ENCODE measurements at regions not wholly inside any gene's neighbourhood (a gene's known extent, or its start where the extent isn't known, plus 50 kb on each side); places are given as distances from the start of the nearest gene placed in this dataset.

GRCh38 chr11:130719220-130719915 lies 196.9 kb downstream of the SNX19 start:
- Histone ChIP-seq H3K9ac (ENCODE audit: low read depth in 1 of 2, low read length in 2 of 2) (no peak overlapping the region), H3K4me3 (ENCODE audit: low read depth in 1 of 3, low read length in 3 of 3) (no peak overlapping the region), H3K4me1 (ENCODE audit: control insufficient read depth in 4 of 4, insufficient read depth in 4 of 4, low read length in 3 of 4) (no peaks in the 10 kb centered on the region), H3K27ac (ENCODE audit: low read depth in 1 of 2, low read length in 2 of 2) (no peak overlapping the region), H3K27me3 (ENCODE audit: control insufficient read depth in 4 of 4, insufficient read depth in 4 of 4, low read length in 3 of 4) (peaks cover 0 to 4% (median 0%) of the 10 kb centered on the region in 4 donors), H3K36me3 (ENCODE audit: control insufficient read depth in 4 of 4, insufficient read depth in 3 of 4, low read depth in 1 of 4, low read length in 3 of 4) (no peaks in the 10 kb centered on the region), H3K9me3 (ENCODE audit: control insufficient read depth in 4 of 4, low read length in 3 of 4) (no peaks in the 10 kb centered on the region)
- WGBS, result 67% methylated on average over 14 of the region's 14 CpGs
- TF ChIP-seq HNF4G (IDR thresholded peaks at IDR 0.05) (no peak), EGR1 (IDR thresholded peaks at IDR 0.05; ENCODE audit: low read depth in 2 of 2) (no peak), SP1 (IDR thresholded peaks at IDR 0.05) (no peak), RAD21 (IDR thresholded peaks at IDR 0.05) (no peak), ZBTB33 (IDR thresholded peaks at IDR 0.05) (no peak), NR2F2 (IDR thresholded peaks at IDR 0.05) (no peak), REST (IDR thresholded peaks at IDR 0.05) (no peak), YY1 (IDR thresholded peaks at IDR 0.05) (no peak), FOXA1 (IDR thresholded peaks at IDR 0.05) (no peak), MAX (IDR thresholded peaks at IDR 0.05) (no peak), RXRA (IDR thresholded peaks at IDR 0.05) (no peak), ATF3 (IDR thresholded peaks at IDR 0.05) (no peak), HNF4A (conservative IDR thresholded peaks at IDR 0.05) (no peak), TAF1 (conservative IDR thresholded peaks at IDR 0.05) (no peak), GABPA (IDR thresholded peaks at IDR 0.05 in 1 of 2, conservative IDR thresholded peaks at IDR 0.05 in 1 of 2) (no peak), JUND (IDR thresholded peaks at IDR 0.05) (no peak), CTCF (IDR thresholded peaks at IDR 0.05; ENCODE audit: low read depth, low read length, missing input control) (no peak)
- no peak for DNase-seq (ENCODE audit: low spot score)
